Liver (tissue), 3 donors: ENCODE measurements at regions not wholly inside any gene's neighbourhood (a gene's known extent, or its start where the extent isn't known, plus 50 kb on each side); places are given as distances from the start of the nearest gene placed in this dataset.

Source experiments
- CTCF ChIP-seq: fragments of 150-350 bp; IDR thresholded peaks from 2 replicates; pipeline ENCODE4 v1.5.1; 2017; ENCODE audit warnings: improper control_type of control experiment, low read depth, low read length; ENCODE audit not compliant: missing input control
- EGR1 ChIP-seq, 2 donors: IDR thresholded peaks; 2 replicates each; pipeline ENCODE4 v1.6.1; 2016 to 2018; ENCODE audit warnings: antibody characterized with exemption in 2 of 2, low read depth in 2 of 2
- FOXA2 ChIP-seq: IDR thresholded peaks from 2 replicates; pipeline ENCODE4 v1.6.1; 2016; ENCODE audit warnings: antibody characterized with exemption
- GABPA ChIP-seq, 2 donors: IDR thresholded peaks in 1 of 2; conservative IDR thresholded peaks in 1 of 2; 2 replicates each; pipeline ENCODE4 v1.6.1; 2016; ENCODE audit warnings: antibody characterized with exemption in 2 of 2, mild to moderate bottlenecking in 1 of 2, moderate library complexity in 1 of 2
- RAD21 ChIP-seq, 2 donors: IDR thresholded peaks; 2 replicates each; pipeline ENCODE4 v1.6.1; 2016; ENCODE audit warnings: antibody characterized with exemption in 2 of 2, mild to moderate bottlenecking in 2 of 2
- REST ChIP-seq: IDR thresholded peaks from 2 replicates; pipeline ENCODE4 v1.6.1; 2016; ENCODE audit warnings: antibody characterized with exemption, mild to moderate bottlenecking
- RXRA ChIP-seq, 2 donors: IDR thresholded peaks; 2 replicates each; pipeline ENCODE4 v1.6.1; 2017 to 2018; ENCODE audit warnings: antibody characterized with exemption in 2 of 2, mild to moderate bottlenecking in 1 of 2
- TAF1 ChIP-seq: conservative IDR thresholded peaks from 2 replicates; pipeline ENCODE4 v1.6.1; 2016; ENCODE audit warnings: antibody characterized with exemption, mild to moderate bottlenecking
- YY1 ChIP-seq: IDR thresholded peaks from 2 replicates; pipeline ENCODE4 v1.6.1; 2016; ENCODE audit warnings: antibody characterized with exemption, mild to moderate bottlenecking
- TF ChIP-seq, protein P1 (sequence below): IDR thresholded peaks from 2 replicates; pipeline ENCODE4 v1.6.1; 2016; ENCODE audit warnings: antibody characterized with exemption
- donor health status: healthy.
- donor health status: healthy.

DNA sequence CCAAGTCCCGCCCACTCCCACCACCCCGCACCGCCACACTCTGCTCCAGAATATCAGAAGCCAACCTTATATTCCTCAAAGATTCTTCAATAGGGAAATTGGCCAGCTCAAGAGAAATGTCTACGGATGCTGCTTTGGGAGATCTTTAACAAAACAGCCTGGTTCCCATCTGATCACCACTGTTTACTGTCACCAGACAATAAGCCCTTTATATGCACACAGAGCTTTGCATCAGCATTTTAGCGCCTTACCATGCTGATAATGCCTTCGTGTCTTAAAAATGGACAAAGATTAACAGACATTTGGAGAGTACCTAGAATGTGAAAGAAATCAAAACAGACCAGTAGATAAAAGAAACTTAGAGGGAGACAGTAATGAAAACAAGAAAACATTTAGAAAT lies 141.7 kb upstream of the SYT6 start:
- no peak for TF ChIP-seq CTCF
- TF ChIP-seq EGR1 (IDR thresholded peaks at IDR 0.05; ENCODE audit: low read depth in 2 of 2): no peak
- TF ChIP-seq REST: no peak
- TF ChIP-seq RXRA (IDR thresholded peaks at IDR 0.05): no peak
- no peak for TF ChIP-seq RAD21 (IDR thresholded peaks at IDR 0.05)
- no peak for TF ChIP-seq YY1
- no peak for TF ChIP-seq GABPA (IDR thresholded peaks at IDR 0.05 in 1 of 2, conservative IDR thresholded peaks at IDR 0.05 in 1 of 2)
- TF ChIP-seq TAF1: no peak
- TF ChIP-seq, protein P1, sequence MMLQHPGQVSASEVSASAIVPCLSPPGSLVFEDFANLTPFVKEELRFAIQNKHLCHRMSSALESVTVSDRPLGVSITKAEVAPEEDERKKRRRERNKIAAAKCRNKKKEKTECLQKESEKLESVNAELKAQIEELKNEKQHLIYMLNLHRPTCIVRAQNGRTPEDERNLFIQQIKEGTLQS: no peak
- no peak for TF ChIP-seq FOXA2
